Transverse colon (tissue), 4 donors: ENCODE measurements at regions not wholly inside any gene's neighbourhood (a gene's known extent, or its start where the extent isn't known, plus 50 kb on each side); places are given as distances from the start of the nearest gene placed in this dataset.
A peak's percentile ranks its signal among the peaks of the same experiment; 100 is the strongest.

Experiments
- DNase-seq: peaks from one replicate; pipeline ENCODE4 v3.0.0-alpha.2; 2019
- H3K27ac ChIP-seq, 4 donors: fragments of 200-600 bp; sonication (generic); 2 replicates each; pipeline ENCODE4 v1.5.1; 2016 to 2018; ENCODE audit warnings: inconsistent platforms in 4 of 4
- H3K27me3 ChIP-seq: fragments of 200-600 bp; sonication (generic); 2 replicates; pipeline ENCODE4 v1.5.1; 2017; ENCODE audit warnings: inconsistent platforms
- H3K36me3 ChIP-seq, 4 donors: fragments of 200-600 bp; sonication (generic); 2 replicates each; pipeline ENCODE4 v1.5.1; 2017 to 2019; ENCODE audit warnings: inconsistent platforms in 4 of 4
- H3K4me1 ChIP-seq, 4 donors: fragments of 200-600 bp; sonication (generic); 2 replicates each; pipeline ENCODE4 v1.5.1; 2017 to 2020; ENCODE audit warnings: inconsistent platforms in 4 of 4
- H3K4me3 ChIP-seq, 4 donors: fragments of 200-600 bp; sonication (generic); 1 replicate in 1 of 4; 2 replicates in 3 of 4; pipeline versions ENCODE4 v1.5.1 to v1.6.1; 2017 to 2019; ENCODE audit warnings: inconsistent platforms in 4 of 4
- H3K9me3 ChIP-seq, 2 donors: fragments of 200-600 bp; sonication (generic); 2 replicates each; pipeline ENCODE4 v1.5.1; 2017 to 2019; ENCODE audit warnings: inconsistent platforms in 2 of 2
- EP300 ChIP-seq: sonication (generic); formaldehyde crosslinking; IDR thresholded peaks from one replicate; pipeline ENCODE4 v1.6.1; 2017; ENCODE audit warnings: antibody characterized with exemption, low read depth
- POLR2A ChIP-seq: fragments of 450-650 bp; IDR thresholded peaks from one replicate; pipeline ENCODE4 v1.6.1; 2016; ENCODE audit warnings: antibody characterized with exemption, mild to moderate bottlenecking, moderate library complexity
- POLR2AphosphoS5 ChIP-seq, 3 donors: sonication (generic); formaldehyde crosslinking; IDR thresholded peaks; one replicate each; pipeline ENCODE4 v1.6.1; 2016; ENCODE audit warnings: antibody characterized with exemption in 3 of 3
- WGBS, 2 donors: methylation state at CpG; one replicate each; pipeline ENCODE4 v1.1.5; 2018; ENCODE audit warnings: low coverage in 1 of 2; 5-methylcytosine and 5-hydroxymethylcytosine counted together
- in situ Hi-C, 4 donors: fragments of 200-750 bp; cut with MboI; loops; one replicate each; pipeline versions ENCODE4 v1.15.0 to v1.15.1; 2017; ENCODE audit warnings: low sequenced_read_pairs in 3 of 4, low pct_ligation_motif_present in 1 of 4, low pct_unique_long_range_greater_than_20kb in 1 of 4
- intact Hi-C: fragments of 100-400 bp; cut with DNase I; formaldehyde crosslinking; loops from one replicate; pipeline ENCODE4 v1.15.1; 2023; ENCODE audit warnings: low total_unique reads
- TF ChIP-seq, protein P1 (sequence below), 5 experiments: fragments of 200-600 bp in 3 of 5; fragments of 450-650 bp in 2 of 5; sonication (generic) in 3 of 5; IDR thresholded peaks; 1 replicate in 2 of 5; 2 replicates in 3 of 5; pipeline ENCODE4 v1.5.1; 2016 to 2017; ENCODE audit warnings: antibody characterized with exemption in 5 of 5, inconsistent platforms in 3 of 5, mild to moderate bottlenecking in 2 of 5, moderate library complexity in 1 of 5

DNA sequence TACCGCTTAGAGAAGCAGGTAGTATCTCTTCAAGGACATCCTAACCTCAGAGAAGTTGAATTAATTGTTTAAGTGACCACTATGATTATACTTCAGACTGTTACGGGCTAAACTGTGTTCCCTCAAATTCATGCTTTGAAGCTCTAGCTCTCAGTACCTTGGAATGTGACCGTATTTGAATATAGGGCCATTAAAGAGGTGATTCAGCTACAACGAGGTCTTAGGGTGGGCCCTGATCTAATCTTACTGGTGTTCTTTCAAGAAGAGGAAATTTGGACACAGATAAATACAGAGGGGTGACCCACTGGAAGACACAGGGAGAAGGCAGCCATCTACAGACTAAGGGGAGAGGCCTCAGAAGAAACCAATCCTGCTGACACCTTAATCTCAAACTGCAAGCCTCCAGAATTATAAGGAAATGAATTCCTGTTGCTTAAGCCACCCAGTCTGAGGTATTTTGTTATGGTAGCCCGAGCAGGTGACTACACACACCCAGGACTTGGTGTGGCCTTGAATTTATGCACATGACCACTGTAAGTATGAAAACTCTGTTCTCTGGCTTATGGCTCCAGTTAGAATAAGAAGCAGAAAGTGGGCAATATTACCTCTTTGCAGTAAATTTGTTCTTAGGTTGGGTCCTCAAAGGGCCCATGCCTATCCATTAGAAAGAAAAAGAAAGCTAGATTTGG is 249.1 kb downstream of the DHX35 start:
- DNase-seq, result no peak
- in situ Hi-C loops, result no loop called here
- H3K9me3 ChIP-seq, result no peaks in the 10 kb centered on the region
- no peaks in the 10 kb centered on the region for H3K36me3 ChIP-seq
- H3K27me3 ChIP-seq, result no peaks in the 10 kb centered on the region
- H3K4me1 ChIP-seq, result no peaks in the 10 kb centered on the region
- H3K4me3 ChIP-seq, result no peak overlapping the region
- intact Hi-C loops, result no loop called here
- WGBS, 2 donors, result 51% methylated on average over 5 of the region's 5 CpGs; no CpG with 5 or more reads in 1 of the 2 donors
- TF ChIP-seq POLR2AphosphoS5 (IDR thresholded peaks at IDR 0.05), result no peak
- TF ChIP-seq, protein P1, sequence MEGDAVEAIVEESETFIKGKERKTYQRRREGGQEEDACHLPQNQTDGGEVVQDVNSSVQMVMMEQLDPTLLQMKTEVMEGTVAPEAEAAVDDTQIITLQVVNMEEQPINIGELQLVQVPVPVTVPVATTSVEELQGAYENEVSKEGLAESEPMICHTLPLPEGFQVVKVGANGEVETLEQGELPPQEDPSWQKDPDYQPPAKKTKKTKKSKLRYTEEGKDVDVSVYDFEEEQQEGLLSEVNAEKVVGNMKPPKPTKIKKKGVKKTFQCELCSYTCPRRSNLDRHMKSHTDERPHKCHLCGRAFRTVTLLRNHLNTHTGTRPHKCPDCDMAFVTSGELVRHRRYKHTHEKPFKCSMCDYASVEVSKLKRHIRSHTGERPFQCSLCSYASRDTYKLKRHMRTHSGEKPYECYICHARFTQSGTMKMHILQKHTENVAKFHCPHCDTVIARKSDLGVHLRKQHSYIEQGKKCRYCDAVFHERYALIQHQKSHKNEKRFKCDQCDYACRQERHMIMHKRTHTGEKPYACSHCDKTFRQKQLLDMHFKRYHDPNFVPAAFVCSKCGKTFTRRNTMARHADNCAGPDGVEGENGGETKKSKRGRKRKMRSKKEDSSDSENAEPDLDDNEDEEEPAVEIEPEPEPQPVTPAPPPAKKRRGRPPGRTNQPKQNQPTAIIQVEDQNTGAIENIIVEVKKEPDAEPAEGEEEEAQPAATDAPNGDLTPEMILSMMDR (IDR thresholded peaks at IDR 0.05), result no peak
- no peak for TF ChIP-seq POLR2A
- no peak for TF ChIP-seq EP300
- H3K27ac ChIP-seq, result no peak overlapping the region

DNA sequence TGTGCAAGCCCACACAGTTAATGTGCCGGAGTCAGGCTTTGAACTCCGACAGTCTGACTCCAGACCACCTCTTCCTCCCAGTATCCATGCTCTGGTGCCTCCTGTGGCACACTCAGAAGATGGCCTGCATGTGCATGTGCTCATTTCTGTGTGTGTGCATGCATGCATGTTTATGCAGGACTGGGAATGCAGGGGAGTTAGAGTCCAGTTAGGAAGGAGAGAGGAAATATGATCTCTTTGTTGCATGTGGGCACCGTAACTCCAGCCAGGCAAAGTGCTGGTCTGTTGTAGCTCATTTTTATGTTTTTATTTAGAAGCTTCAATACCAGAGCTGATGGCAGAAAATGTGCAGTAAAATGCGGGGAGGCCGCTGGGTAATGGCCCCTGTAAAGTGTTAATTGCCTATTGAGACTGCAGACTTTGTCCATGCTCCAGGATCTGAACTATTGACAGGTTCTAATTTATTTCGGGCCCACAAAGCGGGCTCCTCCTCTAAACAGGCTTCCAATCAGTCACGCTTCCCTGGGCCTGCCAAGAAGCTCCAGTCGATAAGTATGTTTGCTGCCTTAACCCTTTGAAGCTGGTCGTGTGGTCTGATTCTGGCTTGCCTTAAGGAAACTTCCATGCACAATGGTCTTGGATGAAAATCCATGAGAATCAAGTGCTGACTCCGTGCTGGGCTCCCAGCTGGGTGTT is 248.3 kb downstream of the DHX35 start:
- DNase-seq, result peak; percentile 11
- intact Hi-C loops, result no loop called here
- no peak for TF ChIP-seq POLR2A
- TF ChIP-seq, protein P1 (IDR thresholded peaks at IDR 0.05), result no peak
- TF ChIP-seq EP300, result no peak
- TF ChIP-seq POLR2AphosphoS5 (IDR thresholded peaks at IDR 0.05), result no peak
- no peaks in the 10 kb centered on the region for H3K36me3 ChIP-seq
- H3K9me3 ChIP-seq, result no peaks in the 10 kb centered on the region
- H3K4me1 ChIP-seq, result no peaks in the 10 kb centered on the region
- H3K27ac ChIP-seq, result no peak overlapping the region
- no peaks in the 10 kb centered on the region for H3K27me3 ChIP-seq
- WGBS, 2 donors, result 41% methylated on average over 11 of the region's 11 CpGs; no CpG with 5 or more reads in 1 of the 2 donors
- in situ Hi-C loops, result no loop called here
- H3K4me3 ChIP-seq, result no peak overlapping the region

DNA sequence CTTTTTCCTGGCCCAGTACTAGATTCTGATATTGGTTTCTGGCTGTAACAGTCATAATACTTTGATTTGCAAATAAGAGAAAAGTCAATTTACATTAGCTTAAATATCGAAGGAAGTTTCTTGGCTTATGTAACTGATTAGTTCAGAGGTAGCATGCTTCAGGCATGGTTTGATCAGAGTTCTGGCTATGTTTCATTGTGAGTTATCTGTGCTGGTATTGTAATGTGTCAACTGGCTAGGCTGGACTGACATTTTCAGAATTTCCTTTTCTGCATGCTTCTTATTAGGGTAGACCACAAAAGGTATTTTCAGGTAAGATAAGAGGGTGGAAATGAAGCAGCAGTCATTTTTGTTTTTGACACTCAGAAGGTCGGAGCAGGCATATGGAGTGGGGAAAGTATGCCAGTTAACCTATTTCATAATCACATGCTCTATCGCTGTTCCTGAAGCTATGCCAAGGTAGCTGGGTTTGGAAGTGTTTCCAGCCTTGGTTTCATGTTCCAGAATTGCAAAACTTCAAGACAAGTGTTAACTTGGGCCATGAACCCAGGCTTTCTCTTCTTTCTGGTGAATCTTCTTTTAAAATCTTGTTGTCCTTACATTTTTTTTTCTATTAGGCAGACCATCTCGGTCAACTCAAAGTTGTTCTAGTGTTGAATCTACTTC is 244.9 kb downstream of the DHX35 start:
- 70 to 73% methylated on average over 3 to 4 of the region's 4 CpGs for WGBS, 2 donors
- in situ Hi-C loops, result no loop called here

DNA sequence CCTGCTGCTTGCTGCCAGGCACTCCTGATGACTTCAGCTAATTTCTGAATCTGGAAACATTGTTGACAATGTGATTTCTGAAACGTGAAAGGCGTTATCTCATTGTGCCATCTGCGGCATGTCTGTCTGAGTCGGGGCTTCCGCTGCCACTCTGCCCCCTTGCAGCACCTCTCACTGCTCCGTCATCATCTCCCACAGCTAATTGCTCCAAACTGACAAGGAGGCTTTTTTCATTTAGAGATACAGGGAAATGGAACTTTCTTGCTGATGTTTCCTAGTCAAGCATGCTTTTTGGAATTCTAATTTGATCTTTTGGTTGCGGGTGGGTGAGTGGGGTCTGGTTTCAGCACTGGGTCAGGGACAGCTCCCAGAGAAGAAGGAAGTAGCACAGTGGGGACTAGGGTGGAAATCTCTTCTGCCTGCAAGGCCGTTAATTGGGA is 233.5 kb downstream of the DHX35 start:
- WGBS, 2 donors, result 28 to 54% methylated on average over 2 to 8 of the region's 8 CpGs
- intact Hi-C loops, result no loop called here
- no peaks in the 10 kb centered on the region for H3K36me3 ChIP-seq
- no peaks in the 10 kb centered on the region for H3K9me3 ChIP-seq
- no peaks in the 10 kb centered on the region for H3K27me3 ChIP-seq
- no peak overlapping the region for H3K27ac ChIP-seq
- TF ChIP-seq POLR2AphosphoS5 (IDR thresholded peaks at IDR 0.05) (no peak), EP300 (no peak), POLR2A (no peak)
- TF ChIP-seq, protein P1 (IDR thresholded peaks at IDR 0.05), result no peak
- H3K4me3 ChIP-seq, result no peak overlapping the region
- in situ Hi-C loops, result no loop called here
- DNase-seq, result no peak
- H3K4me1 ChIP-seq, result no peaks in the 10 kb centered on the region

More for the DNA sequence above, 244.9 kb downstream of the DHX35 start:
- DNase-seq, result no peak
- no peaks in the 10 kb centered on the region for H3K9me3 ChIP-seq
- no peaks in the 10 kb centered on the region for H3K36me3 ChIP-seq
- TF ChIP-seq, protein P1 (IDR thresholded peaks at IDR 0.05), result no peak
- TF ChIP-seq POLR2A, result no peak
- no peak for TF ChIP-seq POLR2AphosphoS5 (IDR thresholded peaks at IDR 0.05)
- no peak for TF ChIP-seq EP300
- H3K27ac ChIP-seq, result no peak overlapping the region
- no peaks in the 10 kb centered on the region for H3K27me3 ChIP-seq
- intact Hi-C loops, result no loop called here
- H3K4me3 ChIP-seq, result no peak overlapping the region
- H3K4me1 ChIP-seq, result no peaks in the 10 kb centered on the region
